ENCODE measurements at regions not wholly inside any gene's neighbourhood (a gene's known extent, or its start where the extent isn't known, plus 50 kb on each side); places are given as distances from the start of the nearest gene placed in this dataset.

DNA sequence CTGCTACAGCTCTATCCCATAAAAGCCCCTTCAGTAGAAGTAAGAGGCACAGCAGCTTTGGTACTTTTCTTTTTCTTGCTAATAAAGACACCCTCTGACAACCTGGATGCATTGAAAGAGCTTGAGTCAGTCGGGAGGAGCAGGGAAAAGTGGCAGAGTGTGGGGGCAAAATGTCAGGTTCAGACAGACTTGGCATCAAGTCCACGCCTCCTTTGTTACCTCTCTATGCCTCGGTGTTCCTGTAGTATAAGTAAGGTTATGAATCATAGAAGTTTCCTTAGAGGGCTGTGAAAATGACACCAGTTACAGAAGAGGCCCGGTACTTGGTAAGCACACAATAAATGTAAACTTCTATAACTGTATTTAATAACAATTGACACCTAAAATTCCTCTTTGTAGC lies 133.9 kb downstream of the ESM1 start:
- DNase-seq = no peak

- DNase-seq = no peak
Observed at GRCh38 chr5:54848581-54848980, 136.8 kb downstream of the ESM1 start.

GRCh38 chr5:54845567-54845941 lies 139.8 kb downstream of the ESM1 start:
- peak; percentile 52 for DNase-seq

DNA sequence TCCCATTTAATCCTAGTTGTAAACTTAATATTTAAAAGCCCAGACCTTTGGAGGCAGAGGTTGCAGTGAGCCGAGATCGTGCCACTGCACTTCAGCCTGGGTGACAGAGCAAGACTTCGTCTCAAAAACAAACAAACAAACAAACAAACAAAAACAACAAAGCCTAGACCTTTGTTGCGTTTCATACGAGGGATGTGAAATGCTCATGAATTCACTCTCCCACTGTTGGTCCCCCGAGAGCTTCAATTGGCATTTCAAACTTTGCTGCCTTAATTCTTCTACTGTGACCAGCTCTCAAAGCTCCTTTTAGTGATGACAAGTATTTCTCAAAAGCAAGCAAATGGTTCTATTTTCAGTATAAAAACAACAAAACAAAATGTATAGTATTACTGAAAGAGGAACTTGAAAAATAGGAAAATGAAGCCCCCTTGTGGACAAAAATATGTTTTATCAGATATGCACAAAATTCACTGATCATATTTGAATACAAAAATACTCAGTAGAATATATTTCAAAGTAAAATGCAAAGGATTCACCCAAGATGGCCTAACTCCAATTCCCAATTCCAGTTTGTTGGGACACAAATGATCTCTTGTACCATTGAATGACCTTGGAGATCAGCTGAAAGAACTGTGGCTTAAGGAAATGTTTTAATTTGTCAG lies 140.4 kb downstream of the ESM1 start:
- peak; percentile 74 for DNase-seq

- DNase-seq = no peak
Observed at GRCh38 chr5:54844266-54844665, 141.1 kb downstream of the ESM1 start.

- DNase-seq = no peak
Observed at GRCh38 chr5:54841481-54841880, 143.9 kb downstream of the ESM1 start.

- DNase-seq = no peak
Observed at GRCh38 chr5:54838843-54839242, 146.6 kb downstream of the ESM1 start.

DNA sequence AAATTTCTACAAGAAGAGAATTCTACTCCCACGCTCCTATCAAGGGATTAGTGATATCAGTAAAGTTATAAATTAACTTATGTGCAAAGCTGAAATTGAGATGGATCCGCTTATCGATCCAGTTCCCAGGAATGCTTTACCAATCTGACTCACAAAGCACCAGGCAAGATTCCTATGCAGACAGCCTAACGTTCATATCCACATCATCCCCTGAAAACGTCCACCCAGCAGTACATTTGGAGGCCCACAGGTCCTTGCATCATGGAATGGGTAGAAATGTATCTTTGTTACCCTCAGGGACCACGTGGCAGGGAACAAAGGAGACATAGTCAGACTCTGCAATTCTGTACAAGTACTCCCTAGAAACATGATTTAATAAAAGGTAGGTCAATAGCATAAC lies 147.4 kb downstream of the ESM1 start:
- no peak for DNase-seq

DNA sequence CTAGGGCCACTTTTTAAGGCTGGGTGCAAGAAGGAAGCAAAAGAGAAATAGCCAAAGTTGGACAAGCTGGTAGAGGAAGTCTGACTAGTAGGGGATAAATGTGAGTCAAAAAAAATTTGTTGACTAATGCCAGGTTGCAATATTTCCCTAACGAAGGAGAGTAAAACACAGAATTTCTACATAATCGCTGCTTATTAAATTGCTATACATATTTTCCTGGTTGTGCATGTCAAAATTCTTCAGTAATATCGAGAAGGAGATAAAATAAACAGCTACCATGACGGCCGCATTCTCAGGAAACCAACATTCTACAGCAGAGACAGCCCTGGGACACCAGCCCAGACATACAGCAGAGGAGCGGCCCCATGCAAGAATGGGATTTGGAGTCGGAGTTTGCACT lies 148.3 kb downstream of the ESM1 start:
- no peak for DNase-seq

GRCh38 chr5:54835647-54836046 lies 149.7 kb downstream of the ESM1 start:
- peak; percentile 14 for DNase-seq

- no peak for DNase-seq
Observed at GRCh38 chr5:54834121-54834842, 151.1 kb downstream of the ESM1 start.

- no peak for DNase-seq
Observed at GRCh38 chr5:54833590-54833989, 151.8 kb downstream of the ESM1 start.

GRCh38 chr5:54832858-54833257 lies 152.5 kb downstream of the ESM1 start:
- DNase-seq = no peak

GRCh38 chr5:54832045-54832444 lies 153.3 kb downstream of the ESM1 start:
- no peak for DNase-seq

DNA sequence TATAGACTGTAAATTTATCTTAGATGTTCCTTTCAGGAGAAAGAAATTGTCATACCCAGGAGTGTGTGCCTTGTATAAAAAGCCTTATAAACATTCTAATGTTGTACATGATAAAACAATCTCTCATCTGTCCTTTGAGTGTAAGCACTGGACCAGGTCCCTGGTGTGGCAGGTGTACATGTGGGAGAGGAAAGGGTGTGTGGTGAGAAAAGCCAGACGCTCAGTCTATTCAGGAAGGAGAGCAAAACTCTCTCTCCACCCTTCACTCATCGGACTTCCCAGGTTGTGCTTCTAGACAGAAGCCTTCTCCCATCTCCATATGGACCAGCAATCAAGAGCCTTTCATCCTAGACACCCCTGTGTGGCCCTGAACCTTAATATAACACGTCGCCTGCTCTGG lies 154.2 kb downstream of the ESM1 start:
- DNase-seq = no peak

- DNase-seq = no peak
Observed at GRCh38 chr5:54829676-54830535, 155.5 kb downstream of the ESM1 start.

- no peak for DNase-seq
Observed at GRCh38 chr5:54829102-54829501, 156.3 kb downstream of the ESM1 start.

- DNase-seq = no peak
Observed at GRCh38 chr5:54828151-54828550, 157.2 kb downstream of the ESM1 start.

DNA sequence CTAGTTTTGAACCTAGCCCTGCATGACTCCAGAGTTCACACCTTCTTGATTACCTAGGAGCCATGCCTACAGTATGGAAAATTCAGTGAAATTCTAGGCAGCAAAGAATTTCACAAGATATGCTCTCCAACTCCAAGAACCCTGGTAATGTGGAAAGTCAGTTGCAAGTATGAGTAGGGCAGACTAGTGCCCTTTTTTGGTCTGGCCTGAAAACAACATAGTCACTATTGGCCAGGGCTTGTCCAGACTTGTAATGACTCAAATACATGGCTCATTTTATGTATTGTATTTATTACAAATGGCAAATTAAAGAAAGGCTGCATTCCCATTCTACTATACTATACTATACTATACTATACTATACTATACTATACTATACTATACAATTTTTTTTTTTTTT lies 160.4 kb downstream of the ESM1 start:
- peak; percentile 37 for DNase-seq

DNA sequence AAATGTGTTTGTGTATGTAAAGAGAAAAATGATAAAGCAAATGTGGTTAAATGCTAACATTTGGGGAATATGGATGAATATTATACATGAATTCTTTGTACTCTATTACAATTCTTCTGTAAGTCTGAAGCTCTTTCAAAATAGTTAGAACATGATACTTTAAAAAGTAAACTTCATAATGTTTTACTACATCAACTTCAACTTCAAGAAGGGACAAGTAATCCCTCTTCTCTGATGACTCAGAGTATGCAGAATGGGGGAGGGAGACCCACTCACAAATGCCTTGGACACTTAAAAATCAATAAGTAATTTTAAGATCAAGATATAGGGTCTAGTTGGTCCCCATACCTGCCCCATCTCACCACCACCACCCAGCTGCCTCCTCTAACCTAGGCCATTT lies 162.4 kb downstream of the ESM1 start:
- DNase-seq = no peak

DNA sequence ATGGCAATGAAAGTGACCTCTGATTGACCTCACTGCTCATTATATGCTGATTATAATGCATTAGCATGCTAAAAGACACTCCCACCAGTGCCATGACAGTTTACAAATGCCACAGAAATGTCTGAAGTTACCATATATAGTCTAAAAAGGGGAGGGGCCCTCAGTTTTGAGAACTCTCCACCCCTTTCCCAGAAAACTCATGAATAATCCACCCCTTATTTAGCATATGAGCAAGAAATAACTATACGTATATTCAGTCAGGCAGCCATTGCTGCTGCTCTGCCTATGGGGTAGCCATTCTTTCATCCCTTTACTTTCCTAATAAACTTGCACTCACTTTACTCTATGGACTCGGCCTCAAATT lies 163.1 kb downstream of the ESM1 start:
- DNase-seq = no peak

- DNase-seq = no peak
Observed at GRCh38 chr5:54821445-54822323, 163.7 kb downstream of the ESM1 start.

Data from fibroblast of skin of scalp (primary cell).